ENCODE measurements at regions not wholly inside any gene's neighbourhood (a gene's known extent, or its start where the extent isn't known, plus 50 kb on each side); places are given as distances from the start of the nearest gene placed in this dataset.

GRCh38 chr10:4633776-4634175, 192.2 kb upstream of the AKR1E2 start (continued):
- no peak for TF ChIP-seq OSR2 (tag by site-specific recombination; IDR thresholded peaks at IDR 0.05)
- TF ChIP-seq ZNF133 (tag by site-specific recombination; IDR thresholded peaks at IDR 0.05): no peak
- TF ChIP-seq ZNF449 (tag by site-specific recombination; IDR thresholded peaks at IDR 0.05): no peak
- no peak for TF ChIP-seq ZNF426 (tag by site-specific recombination; IDR thresholded peaks at IDR 0.05)
- no peak for TF ChIP-seq PRDM1 (tag by site-specific recombination; IDR thresholded peaks at IDR 0.05)

GRCh38 chr10:4633186-4633585, 192.8 kb upstream of the AKR1E2 start:
- Histone ChIP-seq H3K4me3 (ENCODE audit: low read depth, low read length) (no peak overlapping the region), H3K36me3 (ENCODE audit: control insufficient read depth in 2 of 2, insufficient read depth in 1 of 2, low read length in 2 of 2) (no peaks in the 10 kb centered on the region), H3K27ac (ENCODE audit: extremely low read depth, low read depth, low read length) (no peak overlapping the region), H3K9me3 (ENCODE audit: control insufficient read depth, insufficient read depth, low read depth, low read length) (no peaks in the 10 kb centered on the region), H3K4me1 (ENCODE audit: control insufficient read depth, insufficient read depth, low read length) (no peaks in the 10 kb centered on the region)
- CTCF ChIA-PET: interaction anchor here (0.6 kb wide), 1 partner anchor 244 kb away, joined by 4 read pairs; no protein-coding TSS in a partner anchor
- TF ChIP-seq ZXDB (tag by site-specific recombination; IDR thresholded peaks at IDR 0.05): no peak
- no peak for TF ChIP-seq ZEB2 (tag by site-specific recombination; IDR thresholded peaks at IDR 0.05)
- TF ChIP-seq ZNF600 (tag by site-specific recombination; IDR thresholded peaks at IDR 0.05): no peak
- no peak for TF ChIP-seq OSR2 (tag by site-specific recombination; IDR thresholded peaks at IDR 0.05)
- TF ChIP-seq KLF7 (tag by site-specific recombination; IDR thresholded peaks at IDR 0.05; ENCODE audit: borderline replicate concordance): no peak
- TF ChIP-seq ZBTB10 (tag by site-specific recombination; IDR thresholded peaks at IDR 0.05): no peak
- no peak for TF ChIP-seq CTCF (tag by site-specific recombination; IDR thresholded peaks at IDR 0.05)
- no peak for TF ChIP-seq ZNF555 (tag by site-specific recombination; conservative IDR thresholded peaks at IDR 0.05)
- no peak for TF ChIP-seq ZNF747 (tag by site-specific recombination; IDR thresholded peaks at IDR 0.05)
- no peak for TF ChIP-seq ZNF513 (tag by site-specific recombination; IDR thresholded peaks at IDR 0.05)
- TF ChIP-seq ZNF114 (tag by site-specific recombination; IDR thresholded peaks at IDR 0.05): no peak
- POLR2A ChIA-PET: no interaction called here

- Histone ChIP-seq H3K4me1 (ENCODE audit: control insufficient read depth, insufficient read depth, low read length) (no peaks in the 10 kb centered on the region), H3K27ac (ENCODE audit: extremely low read depth, low read depth, low read length) (no peak overlapping the region), H3K9me3 (ENCODE audit: control insufficient read depth, insufficient read depth, low read depth, low read length) (no peaks in the 10 kb centered on the region), H3K36me3 (ENCODE audit: control insufficient read depth in 2 of 2, insufficient read depth in 1 of 2, low read length in 2 of 2) (no peaks in the 10 kb centered on the region), H3K4me3 (ENCODE audit: low read depth, low read length) (no peak overlapping the region)
- CTCF ChIA-PET: no interaction called here
- POLR2A ChIA-PET: no interaction called here
- no peak for TF ChIP-seq ZNF692 (tag by site-specific recombination; IDR thresholded peaks at IDR 0.05)
- no peak for TF ChIP-seq PATZ1 (tag by site-specific recombination; IDR thresholded peaks at IDR 0.05)
- TF ChIP-seq ZEB2 (tag by site-specific recombination; IDR thresholded peaks at IDR 0.05): no peak
- TF ChIP-seq MEIS1 (CRISPR knock-in tag; IDR thresholded peaks at IDR 0.05; ENCODE audit: borderline replicate concordance): no peak
- TF ChIP-seq BCL11B (tag by site-specific recombination; IDR thresholded peaks at IDR 0.05; ENCODE audit: low read depth): no peak
- TF ChIP-seq ZNF157 (tag by site-specific recombination; IDR thresholded peaks at IDR 0.05): no peak
- TF ChIP-seq ZNF184 (tag by site-specific recombination; IDR thresholded peaks at IDR 0.05): no peak
- TF ChIP-seq ZNF558 (tag by site-specific recombination; IDR thresholded peaks at IDR 0.05): no peak
- no peak for TF ChIP-seq ZNF501 (tag by site-specific recombination; IDR thresholded peaks at IDR 0.05)
- no peak for TF ChIP-seq ZNF670 (tag by site-specific recombination; IDR thresholded peaks at IDR 0.05; ENCODE audit: low read depth)
These were observed 193.2 kb upstream of the AKR1E2 start for GRCh38 chr10:4632757-4633156.
